HG02852 (cell line): ENCODE measurements at regions not wholly inside any gene's neighbourhood (a gene's known extent, or its start where the extent isn't known, plus 50 kb on each side); places are given as distances from the start of the nearest gene placed in this dataset.
A peak's percentile ranks its signal among the peaks of the same experiment; 100 is the strongest.

ENCODE experiments used
- ATAC-seq: cut with Tn5 transposase; IDR thresholded peaks from one replicate; pipeline ENCODE4 v1.9.1; 2021; ENCODE audit warnings: mild to moderate bottlenecking, moderate library complexity; ENCODE audit not compliant: unreplicated experiment

DNA sequence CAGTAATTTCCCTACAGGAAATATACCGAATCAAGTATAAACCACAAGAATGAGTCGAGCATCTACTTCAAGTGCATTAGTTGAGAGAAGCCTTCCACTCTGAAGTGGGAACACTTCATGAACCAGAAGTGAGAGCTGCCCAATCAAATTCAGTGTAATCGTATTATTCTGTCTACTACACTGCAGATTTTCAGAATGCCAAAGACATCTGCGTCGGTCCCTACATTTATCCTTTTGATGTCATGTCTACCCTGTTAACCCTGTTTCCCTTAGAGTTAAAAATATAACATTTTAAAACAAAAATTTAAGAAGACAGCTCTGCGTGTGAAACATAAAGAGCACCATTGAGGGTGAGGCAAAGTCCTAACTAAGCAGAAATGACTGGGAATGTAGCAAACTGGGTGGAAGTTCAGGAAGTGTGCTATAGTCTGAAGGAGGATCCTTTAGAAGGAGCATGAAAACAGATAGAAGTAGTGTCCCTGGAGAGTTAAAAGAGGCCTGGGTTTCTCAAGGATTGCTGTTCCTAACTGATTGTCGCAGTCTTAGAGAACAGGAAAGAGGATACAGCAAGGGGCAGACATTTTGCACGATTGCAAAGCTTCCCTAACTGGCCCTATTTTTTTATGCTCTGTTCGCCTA is 291.2 kb downstream of the PTPRC start:
- peak; percentile 62 for ATAC-seq

- ATAC-seq: no peak
Observed at GRCh38 chr1:198932351-198932991, 293.6 kb downstream of the PTPRC start.

GRCh38 chr1:198933515-198934222 is 294.8 kb downstream of the PTPRC start:
- ATAC-seq: no peak

- no peak for ATAC-seq
Observed at GRCh38 chr1:198934426-198934825, 295.6 kb downstream of the PTPRC start.

- ATAC-seq: peak; percentile 8
Observed at GRCh38 chr1:198934901-198935305, 296.1 kb downstream of the PTPRC start.

GRCh38 chr1:198935306-198935921 is 296.6 kb downstream of the PTPRC start:
- ATAC-seq: peak; percentile 45

DNA sequence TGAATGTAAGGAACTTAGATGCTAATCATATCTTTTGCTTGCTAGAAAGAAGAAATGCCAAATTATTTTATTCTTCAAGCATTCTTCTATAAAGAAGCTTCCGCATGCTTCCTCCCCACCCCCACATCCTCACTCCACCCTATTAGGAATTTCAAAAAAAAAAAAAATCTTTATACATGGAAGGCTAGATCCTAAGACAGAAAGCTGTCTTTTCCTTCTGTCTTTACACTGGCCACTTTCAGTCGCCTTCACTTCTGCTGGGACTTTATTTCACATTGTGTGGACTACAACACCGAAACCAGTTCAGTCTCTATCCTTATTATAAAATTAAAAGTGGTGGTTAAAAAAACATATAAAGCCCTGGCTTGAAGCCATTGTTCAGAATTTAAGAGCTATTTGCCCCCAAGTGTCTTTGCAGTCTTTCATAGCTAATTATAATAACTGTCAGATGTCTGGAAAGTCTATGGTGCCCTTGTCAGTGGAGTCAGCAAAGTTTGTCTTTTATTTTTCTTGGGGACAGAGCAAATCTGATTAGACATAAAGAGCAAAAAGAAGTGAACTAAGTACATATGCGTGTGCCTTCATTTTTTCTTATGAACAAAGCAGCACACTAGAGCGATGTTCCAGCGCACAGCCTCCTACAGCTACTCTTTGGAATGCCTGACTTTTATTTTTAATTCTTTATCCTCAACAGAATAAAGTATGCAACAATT is 297.7 kb downstream of the PTPRC start:
- ATAC-seq: no peak

DNA sequence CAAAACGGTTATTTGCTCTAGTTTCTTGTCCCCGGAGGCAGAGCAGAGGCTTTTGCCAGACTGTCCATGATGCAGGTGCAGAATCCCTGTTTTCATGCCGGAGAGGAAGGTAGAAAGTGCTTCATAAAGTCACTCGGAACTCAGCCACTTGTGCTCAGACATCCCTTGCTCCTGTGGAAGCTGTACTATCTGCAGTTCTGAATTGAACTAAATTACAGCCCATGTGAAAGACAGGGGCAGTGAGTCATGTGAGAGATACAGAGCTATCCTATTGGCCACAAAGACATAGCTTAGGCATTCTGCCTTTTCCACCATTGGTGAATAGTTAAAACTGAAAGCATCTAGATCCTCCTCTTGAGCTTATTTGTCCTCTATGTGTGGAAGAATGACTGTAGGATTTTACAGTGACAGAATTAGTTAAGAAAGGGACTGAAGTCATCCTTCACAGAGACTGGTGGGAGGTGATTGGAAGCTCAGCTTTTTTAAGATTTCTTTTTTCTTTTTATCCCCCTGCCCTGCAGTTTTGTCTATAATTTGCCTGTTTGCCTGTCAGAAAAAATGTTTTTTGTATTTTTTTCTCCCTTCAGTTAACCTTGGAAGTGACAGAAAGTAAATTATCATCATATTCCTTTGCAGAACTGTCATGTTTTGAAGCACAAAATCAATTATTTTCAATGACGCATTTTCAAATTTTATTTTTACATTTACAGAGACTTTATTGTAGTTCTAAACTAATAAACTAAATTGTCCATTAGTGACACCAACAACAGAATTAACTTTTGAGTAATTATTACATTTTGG is 298.6 kb downstream of the PTPRC start:
- ATAC-seq: peak; percentile 94

DNA sequence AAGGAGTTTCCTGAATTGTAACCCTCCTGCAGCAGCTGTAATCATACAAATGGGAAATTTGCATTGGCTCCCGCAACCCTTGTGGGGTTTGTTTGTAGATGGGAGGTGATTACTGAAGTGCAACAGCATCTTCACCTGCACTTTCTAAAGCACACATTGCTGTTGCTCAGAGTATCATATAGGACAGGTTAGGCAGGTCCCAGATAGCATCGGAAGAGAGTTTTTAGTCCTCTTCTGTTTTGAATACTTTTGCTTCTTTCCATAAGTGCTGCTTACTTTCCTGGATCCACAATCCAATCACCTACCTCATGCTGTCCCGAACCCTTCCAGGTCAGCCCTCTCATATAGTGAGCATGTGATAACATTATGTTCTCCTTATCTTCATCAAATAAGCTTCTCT is 300.4 kb downstream of the PTPRC start:
- no peak for ATAC-seq

GRCh38 chr1:198939956-198940355 is 301.1 kb downstream of the PTPRC start:
- no peak for ATAC-seq

- no peak for ATAC-seq
Observed at GRCh38 chr1:198942466-198942865, 303.6 kb downstream of the PTPRC start.

GRCh38 chr1:198943484-198944187 is 304.8 kb downstream of the PTPRC start:
- no peak for ATAC-seq

DNA sequence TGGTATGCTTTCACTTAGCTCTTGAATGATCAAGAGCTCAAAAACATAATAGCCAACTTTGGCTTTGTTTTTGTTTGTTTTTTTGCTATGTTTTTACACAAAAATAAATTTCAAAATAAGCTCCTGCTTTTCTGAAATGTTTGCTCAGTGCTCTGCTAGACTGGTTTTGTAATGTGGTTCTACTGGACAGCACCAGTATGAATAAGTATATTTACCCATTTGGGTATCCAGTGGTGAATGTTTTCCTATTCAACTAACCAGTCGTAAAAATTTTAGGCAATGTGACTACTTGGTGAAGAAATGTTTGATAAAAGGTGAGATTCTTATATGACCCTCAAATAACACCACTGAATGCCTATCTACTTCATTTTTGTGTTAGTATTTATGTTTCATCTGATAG is 308.6 kb downstream of the PTPRC start:
- no peak for ATAC-seq

DNA sequence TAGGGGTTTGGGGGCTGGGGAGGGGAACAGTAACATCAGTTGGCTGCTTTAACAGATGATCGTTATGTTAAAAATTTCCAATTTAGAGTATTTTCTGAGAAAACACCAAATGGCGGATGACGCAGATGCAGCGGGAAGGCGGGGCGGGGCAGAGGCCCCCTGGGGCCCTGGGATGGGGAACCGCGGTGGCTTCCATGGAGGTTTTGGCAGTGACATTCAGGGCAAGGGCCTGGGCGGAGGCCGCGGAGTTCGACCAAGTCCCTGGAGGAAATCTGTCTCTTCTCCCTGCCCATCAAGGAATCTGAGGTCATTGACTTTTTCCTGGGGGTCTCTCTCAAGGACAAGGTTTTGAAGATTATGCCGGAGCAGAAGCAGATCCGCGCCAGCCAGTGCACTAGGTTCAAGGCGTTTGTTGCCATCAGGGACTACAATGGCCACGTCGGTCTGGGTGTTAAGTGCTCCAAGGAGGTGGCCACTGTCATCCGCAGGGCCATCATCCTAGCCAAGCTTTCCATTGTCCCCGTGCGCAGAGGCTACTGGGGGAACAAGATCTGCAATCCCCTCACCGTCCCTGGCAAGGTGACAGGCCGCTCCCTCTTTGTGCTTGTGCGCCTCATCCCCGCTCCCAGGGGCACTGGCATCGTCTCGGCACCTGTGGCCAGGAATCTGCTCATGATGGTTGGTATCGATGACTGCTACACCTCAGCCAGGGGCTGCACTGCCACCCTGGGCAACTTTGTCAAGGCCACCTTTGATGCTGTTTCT is 310.2 kb downstream of the PTPRC start:
- ATAC-seq: no peak

- no peak for ATAC-seq
Observed at GRCh38 chr1:198950036-198950435, 311.2 kb downstream of the PTPRC start.

DNA sequence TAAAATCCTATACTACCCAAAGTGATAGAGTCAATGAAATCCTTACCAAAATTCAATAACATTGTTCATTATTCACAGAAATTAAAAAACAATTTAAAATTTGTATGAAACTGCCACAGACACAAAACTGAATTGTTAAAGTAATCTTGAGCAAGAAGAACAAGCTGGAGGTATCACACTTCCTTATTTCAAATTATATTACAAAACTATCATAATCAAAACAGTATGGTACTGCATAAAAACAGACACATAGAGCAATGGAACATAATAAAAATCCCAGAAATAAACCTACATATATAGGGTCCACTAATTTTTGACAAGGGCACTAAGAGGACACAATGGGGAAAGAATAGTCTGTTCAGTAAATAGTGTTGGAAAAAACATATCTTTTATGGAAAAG is 316.2 kb downstream of the PTPRC start:
- no peak for ATAC-seq

DNA sequence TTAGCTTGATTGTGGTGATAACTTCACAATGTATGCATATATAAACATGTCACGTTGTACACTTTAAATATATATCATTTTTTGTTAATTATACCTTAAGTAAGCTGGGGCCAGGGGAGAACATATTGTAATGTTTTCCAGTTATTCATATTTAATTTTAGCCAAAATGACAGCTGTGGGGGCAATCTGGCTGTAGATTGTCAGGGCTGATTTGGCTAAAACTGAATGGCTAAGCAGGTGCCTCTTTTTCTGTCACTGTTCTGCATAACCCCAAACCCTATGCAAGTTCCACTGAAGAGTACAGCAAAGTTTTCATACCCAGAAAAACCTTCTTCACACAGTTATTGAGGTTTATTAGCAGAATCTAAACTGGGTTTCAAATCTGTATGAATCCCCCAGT is 318.2 kb downstream of the PTPRC start:
- ATAC-seq: no peak

DNA sequence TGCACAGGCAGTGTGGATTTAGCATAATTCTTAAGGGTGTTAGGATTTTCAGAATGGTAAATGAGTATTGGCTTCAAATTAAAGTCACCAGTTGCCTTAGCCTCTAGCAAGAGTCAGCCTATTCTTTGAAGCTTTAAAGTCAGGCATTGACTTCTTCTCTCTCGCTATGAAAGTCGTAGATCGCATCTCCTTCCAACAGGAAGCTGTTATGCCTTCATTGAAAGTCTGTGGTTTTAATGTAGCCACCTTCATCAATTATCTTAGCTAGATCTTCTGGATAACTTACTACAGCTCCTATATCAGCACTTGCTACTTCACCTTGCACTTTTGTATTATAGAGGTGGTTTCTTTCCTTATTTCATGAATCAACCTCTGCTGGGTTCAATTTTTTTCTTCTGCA is 320.2 kb downstream of the PTPRC start:
- ATAC-seq: no peak

DNA sequence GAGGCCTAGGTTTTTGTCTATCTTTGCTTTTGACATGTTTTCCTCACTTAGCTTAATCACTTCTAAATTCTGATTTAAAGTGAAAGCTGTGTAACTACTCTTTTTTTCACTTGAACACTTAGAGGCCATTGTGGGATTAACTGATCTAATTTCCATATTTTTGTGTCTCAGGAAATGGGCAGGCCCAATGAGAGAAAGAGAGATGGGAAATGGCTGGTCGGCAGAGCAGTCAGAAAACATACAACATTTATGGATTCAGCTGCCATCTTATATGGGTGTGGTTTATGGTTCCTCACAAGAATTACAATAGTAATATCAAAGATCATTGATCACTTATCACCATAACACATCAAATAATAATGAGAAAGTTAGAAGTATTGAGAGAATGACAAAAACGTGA is 320.8 kb downstream of the PTPRC start:
- ATAC-seq: no peak
